Breast epithelium (tissue), 3 donors: ENCODE measurements at regions not wholly inside any gene's neighbourhood (a gene's known extent, or its start where the extent isn't known, plus 50 kb on each side); places are given as distances from the start of the nearest gene placed in this dataset.

Experiments
- POLR2A ChIP-seq: fragments of 450-650 bp; IDR thresholded peaks from one replicate; pipeline ENCODE4 v1.6.1; 2016; ENCODE audit warnings: antibody characterized with exemption, mild to moderate bottlenecking, moderate library complexity
- TF ChIP-seq, protein P1 (sequence below), 3 donors: fragments of 450-650 bp; IDR thresholded peaks; one replicate each; pipeline ENCODE4 v1.5.1; 2016 to 2017; ENCODE audit warnings: antibody characterized with exemption in 3 of 3, mild to moderate bottlenecking in 3 of 3, moderate library complexity in 3 of 3

DNA sequence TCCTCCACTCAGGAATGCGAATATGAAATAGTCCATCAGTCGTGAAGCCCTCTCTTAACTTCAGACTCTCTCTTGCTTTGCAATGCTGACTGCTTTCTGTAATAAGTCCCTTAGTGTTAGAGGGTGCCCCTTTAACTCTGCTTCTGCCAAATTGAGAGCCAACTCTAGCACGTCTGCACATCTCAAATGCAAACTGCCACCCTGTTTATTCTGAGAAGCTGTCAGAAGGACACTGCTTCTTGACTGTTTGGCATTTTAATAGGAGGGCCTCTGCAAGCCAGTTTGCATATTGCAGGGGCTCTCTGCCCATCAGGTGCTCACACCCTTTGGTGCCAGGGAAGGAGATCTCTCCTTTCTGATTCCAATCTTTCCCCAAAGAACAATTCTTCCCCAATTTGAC, 589.8 kb upstream of the CDH4 start:
- TF ChIP-seq, protein P1, sequence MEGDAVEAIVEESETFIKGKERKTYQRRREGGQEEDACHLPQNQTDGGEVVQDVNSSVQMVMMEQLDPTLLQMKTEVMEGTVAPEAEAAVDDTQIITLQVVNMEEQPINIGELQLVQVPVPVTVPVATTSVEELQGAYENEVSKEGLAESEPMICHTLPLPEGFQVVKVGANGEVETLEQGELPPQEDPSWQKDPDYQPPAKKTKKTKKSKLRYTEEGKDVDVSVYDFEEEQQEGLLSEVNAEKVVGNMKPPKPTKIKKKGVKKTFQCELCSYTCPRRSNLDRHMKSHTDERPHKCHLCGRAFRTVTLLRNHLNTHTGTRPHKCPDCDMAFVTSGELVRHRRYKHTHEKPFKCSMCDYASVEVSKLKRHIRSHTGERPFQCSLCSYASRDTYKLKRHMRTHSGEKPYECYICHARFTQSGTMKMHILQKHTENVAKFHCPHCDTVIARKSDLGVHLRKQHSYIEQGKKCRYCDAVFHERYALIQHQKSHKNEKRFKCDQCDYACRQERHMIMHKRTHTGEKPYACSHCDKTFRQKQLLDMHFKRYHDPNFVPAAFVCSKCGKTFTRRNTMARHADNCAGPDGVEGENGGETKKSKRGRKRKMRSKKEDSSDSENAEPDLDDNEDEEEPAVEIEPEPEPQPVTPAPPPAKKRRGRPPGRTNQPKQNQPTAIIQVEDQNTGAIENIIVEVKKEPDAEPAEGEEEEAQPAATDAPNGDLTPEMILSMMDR (IDR thresholded peaks at IDR 0.05) = no peak
- TF ChIP-seq POLR2A = no peak
